Esophagus muscularis mucosa (tissue), 3 donors: ENCODE measurements at regions not wholly inside any gene's neighbourhood (a gene's known extent, or its start where the extent isn't known, plus 50 kb on each side); places are given as distances from the start of the nearest gene placed in this dataset.

ENCODE experiments used
- POLR2A ChIP-seq: fragments of 450-650 bp; IDR thresholded peaks from one replicate; pipeline ENCODE4 v1.6.1; 2017; ENCODE audit warnings: antibody characterized with exemption, moderate library complexity, mild to moderate bottlenecking, low read depth
- POLR2AphosphoS5 ChIP-seq, 2 donors: sonication (generic); formaldehyde crosslinking; IDR thresholded peaks; one replicate each; pipeline ENCODE4 v1.6.1; 2017; ENCODE audit warnings: antibody characterized with exemption in 2 of 2
- TF ChIP-seq, protein P1 (sequence below), 3 experiments: fragments of 200-600 bp in 2 of 3; fragments of 450-650 bp in 1 of 3; sonication (generic) in 2 of 3; IDR thresholded peaks; one replicate each; pipeline ENCODE4 v1.5.1; 2017 to 2019; ENCODE audit warnings: antibody characterized with exemption in 3 of 3, mild to moderate bottlenecking in 2 of 3, moderate library complexity in 1 of 3

- TF ChIP-seq, protein P1, sequence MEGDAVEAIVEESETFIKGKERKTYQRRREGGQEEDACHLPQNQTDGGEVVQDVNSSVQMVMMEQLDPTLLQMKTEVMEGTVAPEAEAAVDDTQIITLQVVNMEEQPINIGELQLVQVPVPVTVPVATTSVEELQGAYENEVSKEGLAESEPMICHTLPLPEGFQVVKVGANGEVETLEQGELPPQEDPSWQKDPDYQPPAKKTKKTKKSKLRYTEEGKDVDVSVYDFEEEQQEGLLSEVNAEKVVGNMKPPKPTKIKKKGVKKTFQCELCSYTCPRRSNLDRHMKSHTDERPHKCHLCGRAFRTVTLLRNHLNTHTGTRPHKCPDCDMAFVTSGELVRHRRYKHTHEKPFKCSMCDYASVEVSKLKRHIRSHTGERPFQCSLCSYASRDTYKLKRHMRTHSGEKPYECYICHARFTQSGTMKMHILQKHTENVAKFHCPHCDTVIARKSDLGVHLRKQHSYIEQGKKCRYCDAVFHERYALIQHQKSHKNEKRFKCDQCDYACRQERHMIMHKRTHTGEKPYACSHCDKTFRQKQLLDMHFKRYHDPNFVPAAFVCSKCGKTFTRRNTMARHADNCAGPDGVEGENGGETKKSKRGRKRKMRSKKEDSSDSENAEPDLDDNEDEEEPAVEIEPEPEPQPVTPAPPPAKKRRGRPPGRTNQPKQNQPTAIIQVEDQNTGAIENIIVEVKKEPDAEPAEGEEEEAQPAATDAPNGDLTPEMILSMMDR (IDR thresholded peaks at IDR 0.05) = no peak
- TF ChIP-seq POLR2AphosphoS5 (IDR thresholded peaks at IDR 0.05) (no peak), POLR2A (no peak)
These were observed 121.0 kb downstream of the NPY start for GRCh38 chr7:24405002-24405401.
